ENCODE measurements at regions not wholly inside any gene's neighbourhood (a gene's known extent, or its start where the extent isn't known, plus 50 kb on each side); places are given as distances from the start of the nearest gene placed in this dataset.
"Not testable (repeated sequence)": the region's sequence is repeated elsewhere in the genome, so short reads cannot be mapped to it uniquely, and the experiment has no call there.

GRCh38 chr5:30596495-30597064 lies 596.9 kb upstream of the CDH6 start:
- no peak for DNase-seq (ENCODE audit: low spot score)

- DNase-seq (ENCODE audit: low spot score): no peak
Measured at GRCh38 chr5:30594331-30594730, 599.2 kb upstream of the CDH6 start.

GRCh38 chr5:30592833-30593232 lies 600.7 kb upstream of the CDH6 start:
- no peak for DNase-seq (ENCODE audit: low spot score)

GRCh38 chr5:30581198-30581935 lies 612.1 kb upstream of the CDH6 start:
- no peak for DNase-seq (ENCODE audit: low spot score)

GRCh38 chr5:30574761-30575160 lies 618.7 kb upstream of the CDH6 start:
- no peak for DNase-seq (ENCODE audit: low spot score)

GRCh38 chr5:30572279-30572678 lies 621.2 kb upstream of the CDH6 start:
- no peak for DNase-seq (ENCODE audit: low spot score)

- no peak for DNase-seq (ENCODE audit: low spot score)
Measured at GRCh38 chr5:30561771-30562170, 631.7 kb upstream of the CDH6 start.

GRCh38 chr5:30551618-30552017 lies 641.9 kb upstream of the CDH6 start:
- DNase-seq (ENCODE audit: low spot score): no peak

- DNase-seq (ENCODE audit: low spot score): no peak
Measured at GRCh38 chr5:30548580-30549305, 644.7 kb upstream of the CDH6 start.

- DNase-seq (ENCODE audit: low spot score): no peak
Measured at GRCh38 chr5:30540150-30540549, 653.3 kb upstream of the CDH6 start.

GRCh38 chr5:30539004-30539634 lies 654.4 kb upstream of the CDH6 start:
- DNase-seq (ENCODE audit: low spot score): no peak

- DNase-seq (ENCODE audit: low spot score): no peak
Measured at GRCh38 chr5:30525353-30525752, 668.1 kb upstream of the CDH6 start.

- no peak for DNase-seq (ENCODE audit: low spot score)
Measured at GRCh38 chr5:30524428-30524827, 669.1 kb upstream of the CDH6 start.

- DNase-seq (ENCODE audit: low spot score): no peak
Measured at GRCh38 chr5:30523061-30523460, 670.4 kb upstream of the CDH6 start.

- DNase-seq (ENCODE audit: low spot score): no peak
Measured at GRCh38 chr5:30505014-30505886, 688.2 kb upstream of the CDH6 start.

- no peak for DNase-seq (ENCODE audit: low spot score)
Measured at GRCh38 chr5:30502277-30502676, 691.2 kb upstream of the CDH6 start.

GRCh38 chr5:30501065-30501464 lies 692.4 kb upstream of the CDH6 start:
- no peak for DNase-seq (ENCODE audit: low spot score)

- no peak for DNase-seq (ENCODE audit: low spot score)
Measured at GRCh38 chr5:30500513-30500912, 693.0 kb upstream of the CDH6 start.

- no peak for DNase-seq (ENCODE audit: low spot score)
Measured at GRCh38 chr5:30499402-30499801, 694.1 kb upstream of the CDH6 start.

GRCh38 chr5:30498972-30499371 lies 694.5 kb upstream of the CDH6 start:
- DNase-seq (ENCODE audit: low spot score): no peak

GRCh38 chr5:30498509-30498908 lies 695.0 kb upstream of the CDH6 start:
- not testable (repeated sequence) for DNase-seq (ENCODE audit: low spot score)

- DNase-seq (ENCODE audit: low spot score): not testable (repeated sequence)
Measured at GRCh38 chr5:30494113-30494512, 699.4 kb upstream of the CDH6 start.

Measured in LoVo (cell line).